ENCODE measurements at regions not wholly inside any gene's neighbourhood (a gene's known extent, or its start where the extent isn't known, plus 50 kb on each side); places are given as distances from the start of the nearest gene placed in this dataset.
"Not testable (repeated sequence)": the region's sequence is repeated elsewhere in the genome, so short reads cannot be mapped to it uniquely, and the experiment has no call there.

DNA sequence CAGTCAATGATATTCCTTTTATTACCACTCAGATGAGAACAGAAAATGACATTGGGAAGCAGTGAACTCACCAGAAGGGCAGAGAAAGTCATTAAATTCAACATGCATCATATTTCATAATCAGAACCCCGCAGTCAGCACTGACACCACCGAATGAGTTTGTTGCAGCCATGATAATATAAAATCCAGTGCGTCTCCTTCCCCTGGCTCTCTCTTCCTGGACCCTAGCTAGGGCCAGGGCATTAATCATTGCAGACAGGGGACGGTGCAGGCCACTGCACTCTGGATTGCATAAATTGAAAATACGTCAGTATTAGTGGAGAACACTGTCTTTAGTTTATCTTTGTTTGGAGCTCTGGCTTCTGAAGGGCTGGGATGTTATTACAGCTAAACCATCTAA is 931.5 kb downstream of the TYW1 start:
- Mint-ChIP-seq H3K4me1 (no peaks in the 10 kb centered on the region), H3K4me3 (no peak overlapping the region), H3K36me3 (no peaks in the 10 kb centered on the region), H3K27me3 (ENCODE audit: low read depth in 2 of 2) (no peaks in the 10 kb centered on the region), H3K27ac (no peak overlapping the region), H3K9me3 (peaks cover 6 to 12% of the 10 kb centered on the region in 2 donors)
- H3K27ac ChIP-seq (ENCODE audit: low read length) = no peak overlapping the region
- no peaks in the 10 kb centered on the region for H3K27me3 ChIP-seq (ENCODE audit: control insufficient read depth, insufficient read depth, low read length)
- WGBS (ENCODE audit: insufficient coverage) = 90% methylated on average over 5 of the region's 5 CpGs
- no peak for ATAC-seq
- DNase-seq = no peak
- no peak overlapping the region for H3K4me3 ChIP-seq (ENCODE audit: low read length)
- no peaks in the 10 kb centered on the region for H3K36me3 ChIP-seq (ENCODE audit: control insufficient read depth, insufficient read depth, low read length)
- H3K4me1 ChIP-seq (ENCODE audit: control insufficient read depth, insufficient read depth, low read length) = no peaks in the 10 kb centered on the region
- TF ChIP-seq, protein P1, sequence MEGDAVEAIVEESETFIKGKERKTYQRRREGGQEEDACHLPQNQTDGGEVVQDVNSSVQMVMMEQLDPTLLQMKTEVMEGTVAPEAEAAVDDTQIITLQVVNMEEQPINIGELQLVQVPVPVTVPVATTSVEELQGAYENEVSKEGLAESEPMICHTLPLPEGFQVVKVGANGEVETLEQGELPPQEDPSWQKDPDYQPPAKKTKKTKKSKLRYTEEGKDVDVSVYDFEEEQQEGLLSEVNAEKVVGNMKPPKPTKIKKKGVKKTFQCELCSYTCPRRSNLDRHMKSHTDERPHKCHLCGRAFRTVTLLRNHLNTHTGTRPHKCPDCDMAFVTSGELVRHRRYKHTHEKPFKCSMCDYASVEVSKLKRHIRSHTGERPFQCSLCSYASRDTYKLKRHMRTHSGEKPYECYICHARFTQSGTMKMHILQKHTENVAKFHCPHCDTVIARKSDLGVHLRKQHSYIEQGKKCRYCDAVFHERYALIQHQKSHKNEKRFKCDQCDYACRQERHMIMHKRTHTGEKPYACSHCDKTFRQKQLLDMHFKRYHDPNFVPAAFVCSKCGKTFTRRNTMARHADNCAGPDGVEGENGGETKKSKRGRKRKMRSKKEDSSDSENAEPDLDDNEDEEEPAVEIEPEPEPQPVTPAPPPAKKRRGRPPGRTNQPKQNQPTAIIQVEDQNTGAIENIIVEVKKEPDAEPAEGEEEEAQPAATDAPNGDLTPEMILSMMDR (IDR thresholded peaks at IDR 0.05) = no peak
- intact Hi-C loops (cut with micrococcal nuclease) = no loop called here
- no peaks in the 10 kb centered on the region for H3K9me3 ChIP-seq (ENCODE audit: control insufficient read depth, insufficient read depth, low read length)

GRCh38 chr7:67936447-67936846 is 939.8 kb downstream of the TYW1 start:
- H3K4me1 ChIP-seq (ENCODE audit: control insufficient read depth, insufficient read depth, low read length); intact Hi-C loops (cut with micrococcal nuclease); H3K27ac Mint-ChIP-seq; H3K27me3 ChIP-seq (ENCODE audit: control insufficient read depth, insufficient read depth, low read length); H3K9me3 ChIP-seq (ENCODE audit: control insufficient read depth, insufficient read depth, low read length); H3K36me3 Mint-ChIP-seq; H3K4me3 ChIP-seq (ENCODE audit: low read length); H3K9me3 Mint-ChIP-seq; H3K4me3 Mint-ChIP-seq; ATAC-seq; DNase-seq; H3K27ac ChIP-seq (ENCODE audit: low read length); H3K27me3 Mint-ChIP-seq (ENCODE audit: low read depth in 2 of 2); H3K4me1 Mint-ChIP-seq; H3K36me3 ChIP-seq (ENCODE audit: control insufficient read depth, insufficient read depth, low read length): not testable (repeated sequence)
- WGBS (ENCODE audit: insufficient coverage) = 76% methylated on average over 6 of the region's 8 CpGs

- Mint-ChIP-seq H3K9me3 (peaks cover 5 to 13% of the 10 kb centered on the region in 2 donors), H3K36me3 (no peaks in the 10 kb centered on the region), H3K27ac (no peak overlapping the region), H3K4me1 (no peaks in the 10 kb centered on the region), H3K4me3 (no peak overlapping the region), H3K27me3 (ENCODE audit: low read depth in 2 of 2) (no peaks in the 10 kb centered on the region)
- peaks cover 2% of the 10 kb centered on the region for H3K9me3 ChIP-seq (ENCODE audit: control insufficient read depth, insufficient read depth, low read length)
- no peaks in the 10 kb centered on the region for H3K4me1 ChIP-seq (ENCODE audit: control insufficient read depth, insufficient read depth, low read length)
- 95% methylated on average over 12 of the region's 13 CpGs for WGBS (ENCODE audit: insufficient coverage)
- H3K27ac ChIP-seq (ENCODE audit: low read length) = no peak overlapping the region
- H3K36me3 ChIP-seq (ENCODE audit: control insufficient read depth, insufficient read depth, low read length) = no peaks in the 10 kb centered on the region
- TF ChIP-seq, protein P1 (IDR thresholded peaks at IDR 0.05) = no peak
- DNase-seq (no peak), ATAC-seq (no peak)
- intact Hi-C loops (cut with micrococcal nuclease) = no loop called here
- no peak overlapping the region for H3K4me3 ChIP-seq (ENCODE audit: low read length)
- H3K27me3 ChIP-seq (ENCODE audit: control insufficient read depth, insufficient read depth, low read length) = no peaks in the 10 kb centered on the region
These were observed 943.8 kb downstream of the TYW1 start for GRCh38 chr7:67940400-67940799.

DNA sequence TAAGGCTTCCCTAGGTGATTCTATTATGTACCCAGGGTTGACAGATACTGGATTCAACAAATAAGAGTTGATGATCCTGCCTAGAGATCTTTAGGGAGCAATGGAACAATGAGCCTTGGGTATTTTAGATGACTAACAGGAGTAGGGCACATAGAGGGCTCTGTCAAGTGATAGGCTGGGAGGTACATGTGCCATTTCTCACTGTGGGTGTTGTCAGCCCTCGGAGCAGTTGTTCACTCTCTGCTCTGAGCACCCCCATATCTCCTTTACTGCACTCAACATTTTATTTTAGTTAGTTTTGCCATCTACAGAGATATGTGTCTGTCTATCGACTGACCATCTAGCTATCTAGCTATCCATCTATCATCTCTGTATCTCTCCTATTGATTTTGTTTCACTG is 950.6 kb downstream of the TYW1 start:
- H3K36me3 Mint-ChIP-seq = no peaks in the 10 kb centered on the region

More for the DNA sequence above, 950.6 kb downstream of the TYW1 start:
- Histone ChIP-seq H3K27me3 (ENCODE audit: control insufficient read depth, insufficient read depth, low read length) (no peaks in the 10 kb centered on the region), H3K4me3 (ENCODE audit: low read length) (no peak overlapping the region), H3K36me3 (ENCODE audit: control insufficient read depth, insufficient read depth, low read length) (no peaks in the 10 kb centered on the region), H3K4me1 (ENCODE audit: control insufficient read depth, insufficient read depth, low read length) (no peaks in the 10 kb centered on the region), H3K27ac (ENCODE audit: low read length) (no peak overlapping the region), H3K9me3 (ENCODE audit: control insufficient read depth, insufficient read depth, low read length) (peaks cover 5% of the 10 kb centered on the region)
- TF ChIP-seq, protein P1 (IDR thresholded peaks at IDR 0.05) = no peak
- intact Hi-C loops (cut with micrococcal nuclease) = no loop called here
- Mint-ChIP-seq H3K27ac (no peak overlapping the region), H3K4me1 (no peaks in the 10 kb centered on the region), H3K9me3 (peaks cover 13 to 22% of the 10 kb centered on the region in 2 donors), H3K4me3 (no peak overlapping the region), H3K27me3 (ENCODE audit: low read depth in 2 of 2) (no peaks in the 10 kb centered on the region)
- no peak for DNase-seq
- 78% methylated on average over 2 of the region's 2 CpGs for WGBS (ENCODE audit: insufficient coverage)
- no peak for ATAC-seq

All from natural killer cell (primary cell).